ENCODE measurements at regions not wholly inside any gene's neighbourhood (a gene's known extent, or its start where the extent isn't known, plus 50 kb on each side); places are given as distances from the start of the nearest gene placed in this dataset.

GRCh38 chr1:162916821-162917613, 56.0 kb upstream of the CCDC190 start:
- no peak for TF ChIP-seq CTCF (IDR thresholded peaks at IDR 0.05)
- no peak for TF ChIP-seq POLR2AphosphoS5 (IDR thresholded peaks at IDR 0.05)

Measured in prostate gland (tissue), 2 donors.